Amniotic stem cell (primary cell): ENCODE measurements at regions not wholly inside any gene's neighbourhood (a gene's known extent, or its start where the extent isn't known, plus 50 kb on each side); places are given as distances from the start of the nearest gene placed in this dataset.

ENCODE experiments used
- DNase-seq: peaks from one replicate; lab custom pipeline; 2025; lab: John Stamatoyannopoulos, UW

DNA sequence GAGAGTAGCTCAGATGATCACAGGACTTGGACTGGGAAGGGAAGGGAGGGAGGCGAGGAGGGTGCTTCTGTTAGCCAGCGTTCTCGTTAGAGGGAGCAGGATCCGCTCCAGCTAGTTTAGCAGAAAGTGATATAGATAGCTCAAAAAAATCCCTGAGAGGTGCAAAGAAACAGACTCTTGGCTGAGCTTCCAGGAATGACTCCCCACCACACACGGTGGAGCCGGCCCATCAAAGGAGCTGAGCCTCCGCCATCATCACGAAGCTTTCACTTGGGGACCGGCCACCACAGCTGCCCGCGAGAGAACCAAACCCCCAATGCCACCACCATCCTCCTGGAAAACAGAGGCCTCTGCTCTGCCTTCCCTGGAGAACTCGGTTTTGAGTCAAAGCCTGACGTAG, 124.6 kb upstream of the BCL2L14 start:
- no peak for DNase-seq

DNA sequence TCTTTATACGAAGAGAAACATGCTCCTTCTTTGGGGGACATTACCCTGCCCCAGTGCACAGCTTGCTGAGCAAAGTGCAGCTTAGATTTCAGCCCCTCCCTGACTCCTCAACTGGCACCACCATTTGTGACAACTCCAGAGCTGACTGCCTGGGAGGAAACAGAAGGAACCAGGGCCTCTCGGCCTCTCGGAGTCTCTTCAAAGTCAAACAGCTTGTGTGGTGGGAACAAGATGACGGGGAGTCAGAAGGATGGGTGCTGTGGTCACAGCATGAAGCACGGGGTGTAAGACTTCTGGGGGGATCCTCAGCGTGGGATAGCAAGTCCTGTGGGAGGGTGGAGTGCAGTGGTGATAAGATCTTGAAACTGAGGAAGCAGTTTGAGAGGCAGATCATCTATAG, 123.5 kb upstream of the BCL2L14 start:
- no peak for DNase-seq

DNA sequence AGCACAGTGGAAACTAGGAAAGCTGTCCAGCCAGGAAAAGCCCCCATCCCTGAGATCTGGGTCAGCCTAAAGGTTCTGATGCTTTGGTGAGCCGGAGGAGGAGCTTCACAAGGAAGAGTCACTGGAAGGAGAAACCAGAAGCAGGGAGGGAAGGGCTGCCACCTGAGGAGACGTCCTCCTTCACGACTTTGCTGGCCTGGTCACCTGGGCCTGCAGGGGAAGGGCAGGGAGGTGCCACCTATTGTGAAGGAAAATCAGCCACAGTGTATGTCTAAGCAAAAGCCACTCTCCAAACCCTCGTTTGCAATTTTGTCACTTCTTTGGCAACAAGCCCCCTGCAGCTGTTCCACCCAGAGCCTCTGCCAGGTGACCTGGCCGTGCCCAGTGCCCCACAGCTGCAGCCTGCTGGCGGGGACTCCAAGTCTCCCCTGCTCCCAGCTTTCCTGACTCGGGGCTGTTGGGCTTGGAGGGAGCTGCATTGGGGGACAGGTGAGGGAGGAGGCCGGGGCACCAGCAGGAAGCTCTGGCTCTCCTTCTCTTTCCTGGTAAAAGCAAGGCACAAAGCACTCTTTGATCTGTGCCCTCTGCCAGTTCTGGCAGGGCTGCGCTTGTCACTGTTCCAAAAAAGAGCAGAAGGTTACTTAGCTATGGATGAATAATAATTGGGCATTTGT, 120.9 kb upstream of the BCL2L14 start:
- no peak for DNase-seq

DNA sequence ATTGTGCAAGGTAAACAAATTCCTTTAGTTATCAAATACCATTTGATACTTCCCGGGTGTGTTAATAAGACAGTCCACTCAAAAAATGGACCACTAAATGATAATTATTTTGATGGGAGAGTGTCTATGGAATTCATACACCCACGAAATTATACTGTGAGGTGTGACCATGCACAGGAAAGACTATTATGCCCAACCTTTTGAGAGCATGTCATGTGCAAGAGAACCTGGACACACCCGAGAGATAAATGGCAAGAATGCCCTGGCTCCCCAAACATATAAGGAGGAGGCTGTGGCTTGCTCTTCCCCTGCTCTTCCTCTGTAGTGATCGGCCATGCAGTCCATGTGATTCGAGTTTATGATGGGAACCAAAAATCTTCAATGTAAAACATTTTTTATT, 119.5 kb upstream of the BCL2L14 start:
- DNase-seq: no peak

DNA sequence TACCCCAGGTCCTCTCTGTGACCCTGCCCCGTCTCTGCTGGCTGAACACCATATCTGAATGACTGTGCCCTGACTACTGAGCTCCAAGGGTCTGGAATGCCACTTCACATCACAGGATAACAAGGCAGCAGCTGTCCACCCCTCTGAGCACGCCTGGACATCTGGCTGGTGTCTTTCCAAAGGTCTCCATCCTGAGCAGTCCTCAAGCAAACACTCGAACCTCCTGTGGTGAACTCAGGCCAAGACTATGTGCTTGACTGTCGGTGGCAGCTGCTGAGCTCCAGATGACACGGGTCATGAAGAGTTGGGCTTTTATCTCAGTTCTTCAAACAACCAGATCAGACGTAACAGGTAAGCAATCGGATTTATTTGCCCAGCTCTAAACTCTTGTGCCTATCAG, 117.2 kb upstream of the BCL2L14 start:
- DNase-seq: no peak

DNA sequence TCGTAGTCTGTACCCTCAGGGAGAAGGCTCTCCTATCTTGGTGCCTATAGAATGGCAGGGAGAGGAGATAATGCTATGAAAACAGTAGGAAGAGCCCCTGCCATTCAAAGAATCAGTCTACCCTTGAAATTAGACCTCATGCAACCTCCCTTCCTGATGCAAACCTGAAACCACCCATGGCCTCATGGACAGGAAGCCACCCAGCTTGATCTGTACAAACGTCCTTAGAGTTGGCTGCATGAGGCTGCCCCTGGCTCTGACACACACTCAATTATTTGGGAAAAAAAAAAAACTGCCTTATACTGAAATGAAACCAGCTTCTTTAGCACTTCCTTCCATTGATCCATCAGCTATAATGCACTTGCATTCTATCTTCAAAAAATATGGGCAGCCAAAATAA, 116.6 kb upstream of the BCL2L14 start:
- no peak for DNase-seq

DNA sequence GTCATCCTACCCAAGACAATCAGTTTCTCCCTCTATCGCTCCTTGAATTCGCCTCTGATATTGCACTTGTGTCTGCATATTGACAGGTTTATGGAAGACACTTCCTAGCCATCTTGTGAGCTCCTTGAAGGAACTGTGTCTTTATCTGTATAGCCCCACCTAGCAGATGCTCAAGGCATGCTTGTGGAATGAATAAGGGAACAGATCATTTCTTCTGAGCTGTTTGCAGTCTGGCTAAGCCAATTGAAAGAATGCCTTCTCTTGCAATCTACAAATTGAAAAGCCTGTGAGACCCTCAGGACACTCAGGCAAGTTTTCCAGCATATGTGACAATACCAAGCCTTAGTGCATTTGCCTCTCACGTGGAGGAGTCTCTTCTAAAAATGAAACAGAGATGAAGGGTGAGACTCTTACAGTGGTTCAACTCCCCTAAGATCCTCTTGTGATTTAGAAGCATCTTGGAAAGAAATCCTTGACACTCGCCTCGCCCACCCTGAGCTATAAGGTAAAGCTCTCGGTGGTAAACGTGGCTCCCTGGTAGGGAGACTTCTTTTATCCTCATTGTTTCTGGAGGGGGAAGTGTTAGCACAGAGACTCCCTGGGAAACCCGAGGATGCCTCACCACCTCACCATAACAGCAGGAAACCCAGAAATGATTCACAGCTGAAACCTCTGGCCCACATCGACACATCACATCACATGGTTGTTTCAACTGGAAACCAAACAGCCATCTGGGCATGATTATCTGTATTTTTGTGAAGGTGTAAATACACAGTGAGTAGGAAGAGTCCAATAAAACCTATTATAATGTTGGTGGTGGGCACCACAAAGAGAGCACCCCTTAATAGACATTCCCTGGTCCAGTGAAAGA, 112.3 kb upstream of the BCL2L14 start:
- peak; percentile 36 for DNase-seq

DNA sequence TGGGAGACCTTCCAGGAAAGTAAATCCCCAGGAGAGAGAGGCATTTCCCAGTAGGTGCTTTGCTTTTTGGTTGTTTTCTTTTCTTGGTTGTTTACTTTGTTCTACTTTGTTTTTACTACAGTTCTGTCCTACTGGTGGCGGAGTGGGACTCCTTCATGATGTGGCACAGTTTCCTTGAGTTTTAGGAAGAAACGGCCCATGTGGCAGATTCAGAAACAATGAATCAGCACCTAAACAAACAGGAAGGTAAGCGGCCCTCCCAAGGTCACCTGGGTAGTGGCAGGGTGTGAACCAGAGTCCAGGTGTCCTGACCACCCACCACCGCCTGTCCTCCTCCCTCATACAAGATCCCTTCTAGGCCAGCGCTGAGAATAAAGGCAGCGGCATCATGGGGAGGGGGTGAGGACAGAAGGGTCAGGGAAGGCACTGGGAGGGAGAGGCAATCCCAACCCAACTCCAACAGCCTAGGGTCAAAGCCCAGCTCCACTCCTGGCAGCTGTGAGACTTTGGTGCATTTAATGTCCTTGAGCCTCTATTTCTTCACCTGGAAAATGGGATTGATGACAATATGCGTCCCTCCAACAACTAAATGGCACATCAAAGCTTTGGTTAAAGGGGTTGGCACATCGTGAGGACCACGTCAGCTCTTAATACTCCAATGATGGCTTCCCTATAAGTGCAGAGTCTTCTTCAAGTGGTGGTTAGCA, 111.5 kb upstream of the BCL2L14 start:
- no peak for DNase-seq

DNA sequence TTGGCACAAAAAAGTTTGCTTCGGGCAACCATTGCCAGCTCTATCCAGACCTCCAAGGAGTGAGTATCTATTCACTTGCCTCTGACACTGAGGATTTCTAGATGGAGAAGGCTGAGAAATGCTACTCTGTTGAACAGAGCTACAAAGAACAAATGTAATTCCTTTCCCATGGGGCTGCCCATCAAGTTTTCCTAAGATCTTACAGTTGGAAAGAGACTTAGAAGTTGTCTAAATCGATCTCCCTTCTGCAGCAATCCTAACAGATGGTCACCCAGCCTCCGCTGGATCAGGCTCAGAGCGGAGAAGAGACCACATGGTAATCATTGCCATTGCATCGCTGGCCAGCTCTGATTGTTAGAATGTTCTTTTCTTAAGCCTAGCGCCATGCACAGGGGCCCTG, 110.1 kb upstream of the BCL2L14 start:
- DNase-seq: no peak

DNA sequence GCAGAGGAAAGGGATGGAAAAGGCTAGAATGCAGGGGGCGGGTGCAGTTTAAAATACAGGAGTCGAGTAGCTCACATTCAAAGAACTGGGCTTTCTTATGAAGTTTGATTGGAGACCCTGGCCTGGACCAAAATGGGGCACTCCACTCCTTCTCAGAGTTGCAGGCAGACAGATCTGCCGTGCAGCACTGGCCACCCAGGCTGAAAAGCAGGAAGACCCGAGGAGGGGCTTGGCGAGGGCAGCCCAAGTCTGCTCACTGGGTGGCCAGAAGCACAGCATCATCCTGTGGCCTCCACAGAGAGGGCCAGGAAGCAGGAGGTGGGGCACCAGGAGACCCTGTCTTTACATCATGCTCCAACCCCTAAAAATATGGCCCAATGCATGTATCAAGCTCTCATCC, 109.1 kb upstream of the BCL2L14 start:
- DNase-seq: no peak

DNA sequence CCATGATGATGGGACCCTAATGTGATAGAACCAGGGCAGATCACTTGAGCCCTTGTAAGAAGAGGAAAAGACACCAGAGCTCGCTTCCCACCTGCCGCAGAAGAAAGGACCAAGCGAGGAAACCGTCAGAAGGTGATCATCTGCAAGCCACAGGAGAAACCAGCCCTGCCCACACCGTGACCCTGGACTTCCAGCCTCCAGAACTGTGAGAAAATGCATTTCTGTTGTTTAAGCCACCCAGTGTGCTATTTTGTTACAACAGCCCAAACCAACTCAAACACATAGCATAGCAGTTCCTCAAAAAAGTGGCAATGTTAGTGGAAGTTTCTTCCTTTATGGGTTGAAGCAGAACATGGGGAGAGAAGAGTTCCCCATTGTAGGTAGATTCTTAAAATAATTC, 107.9 kb upstream of the BCL2L14 start:
- no peak for DNase-seq

DNA sequence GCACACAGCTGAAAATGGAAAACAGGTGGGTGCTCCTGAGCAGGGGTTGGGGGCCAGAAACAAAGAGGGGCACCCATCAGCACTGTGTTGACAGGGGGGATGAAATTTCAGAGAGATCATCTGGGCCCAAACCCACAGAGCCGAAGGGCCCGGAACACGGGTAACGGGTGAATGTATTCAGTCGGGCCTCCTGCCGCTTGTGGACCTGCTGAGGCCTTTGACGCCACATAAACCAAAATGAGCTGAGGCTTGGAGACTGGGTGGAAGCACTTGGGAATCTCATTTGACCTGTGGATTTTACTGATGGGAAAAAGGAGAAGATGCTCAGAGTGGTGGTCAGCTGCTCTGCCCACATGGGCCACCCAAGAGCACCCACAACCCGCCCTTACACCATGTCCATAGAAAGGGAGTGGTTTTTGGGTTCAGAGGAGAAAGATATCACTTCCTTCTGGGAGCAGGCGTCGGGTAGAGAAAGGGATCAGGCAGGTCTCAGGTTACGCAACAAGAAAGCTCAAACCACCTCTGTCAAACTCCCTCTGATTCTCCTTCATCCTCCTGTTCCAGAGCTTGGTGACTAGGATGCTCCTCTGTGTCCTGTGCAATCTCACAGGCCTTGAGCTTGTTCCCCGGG, 106.8 kb upstream of the BCL2L14 start:
- no peak for DNase-seq

DNA sequence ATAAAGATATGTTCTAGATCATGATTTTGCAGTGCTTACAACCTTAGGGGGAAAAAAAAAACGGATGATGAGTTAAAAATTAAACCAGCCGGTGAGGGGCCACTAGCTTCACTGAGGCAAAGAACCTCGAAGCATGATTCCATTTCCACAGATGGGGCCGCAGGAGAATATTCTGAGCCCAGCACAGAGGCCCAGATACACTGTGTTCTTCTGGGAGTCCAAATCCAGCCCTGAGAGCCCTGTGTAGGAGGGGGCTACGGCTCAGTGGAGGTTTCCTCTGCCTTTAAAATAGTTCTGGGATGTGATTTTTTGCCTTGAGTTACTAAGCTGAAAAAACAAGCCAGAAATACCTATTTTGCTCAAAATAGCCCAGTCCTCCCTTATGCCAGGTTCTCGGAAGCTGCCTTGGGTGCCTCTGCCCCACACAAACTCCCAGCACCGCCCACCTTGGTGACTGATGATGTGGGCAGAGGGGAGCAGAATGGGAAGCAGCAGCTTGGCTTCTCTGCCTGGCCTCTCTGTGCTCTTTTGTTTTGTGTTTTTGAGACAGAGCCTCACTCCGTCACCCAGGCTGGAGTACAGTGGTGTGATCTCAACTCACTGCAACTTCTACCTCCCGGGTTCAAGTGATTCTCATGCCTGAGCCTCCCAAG, 105.4 kb upstream of the BCL2L14 start:
- DNase-seq: no peak

DNA sequence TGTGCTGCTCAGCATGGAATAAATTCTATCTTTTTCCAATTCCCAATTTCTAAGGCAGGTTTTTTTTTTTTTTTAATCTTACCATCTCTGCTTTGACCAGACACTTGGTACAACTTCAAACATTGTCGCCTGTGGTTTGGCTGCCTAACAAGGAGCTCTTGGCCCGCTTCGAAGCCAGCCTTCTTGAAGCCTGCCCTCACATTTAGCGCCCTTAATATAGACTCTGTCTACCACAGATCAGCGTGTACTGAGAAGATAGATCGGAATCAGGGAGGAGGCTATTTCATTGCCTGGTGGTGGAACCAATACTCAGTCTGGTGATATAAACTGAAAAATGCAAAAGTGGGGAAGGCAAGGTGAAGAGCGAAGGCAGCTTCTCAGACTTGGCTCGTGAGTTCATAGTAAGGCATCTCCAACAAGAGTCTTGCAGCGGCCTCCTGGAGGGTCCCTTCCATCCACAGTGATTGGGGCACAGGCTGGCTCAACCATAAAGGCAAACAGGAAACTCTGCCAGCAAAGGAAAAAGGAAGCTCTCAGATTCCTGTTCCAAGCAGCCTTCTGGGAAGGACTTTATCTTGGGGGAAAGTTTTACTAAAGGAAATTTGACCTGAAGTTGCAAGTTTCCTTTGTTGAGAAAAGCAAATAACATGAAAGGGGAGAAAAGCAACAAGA, 103.2 kb upstream of the BCL2L14 start:
- no peak for DNase-seq

DNA sequence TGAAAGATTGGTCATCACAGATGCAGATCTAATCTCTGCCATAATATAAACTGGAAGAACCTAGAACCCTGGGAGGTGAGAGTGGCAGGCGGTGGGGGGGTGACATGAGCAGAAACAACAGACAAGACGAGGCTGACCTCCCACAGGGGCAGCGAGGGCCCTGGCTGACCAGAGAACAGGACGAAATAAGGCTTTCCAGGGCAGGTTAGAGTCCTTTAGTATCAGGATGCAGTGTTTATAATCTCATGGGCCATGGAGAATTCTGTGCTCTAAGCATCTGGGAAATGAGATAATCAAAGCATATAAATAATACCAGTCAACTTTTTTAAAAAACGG, 102.7 kb upstream of the BCL2L14 start:
- DNase-seq: no peak

DNA sequence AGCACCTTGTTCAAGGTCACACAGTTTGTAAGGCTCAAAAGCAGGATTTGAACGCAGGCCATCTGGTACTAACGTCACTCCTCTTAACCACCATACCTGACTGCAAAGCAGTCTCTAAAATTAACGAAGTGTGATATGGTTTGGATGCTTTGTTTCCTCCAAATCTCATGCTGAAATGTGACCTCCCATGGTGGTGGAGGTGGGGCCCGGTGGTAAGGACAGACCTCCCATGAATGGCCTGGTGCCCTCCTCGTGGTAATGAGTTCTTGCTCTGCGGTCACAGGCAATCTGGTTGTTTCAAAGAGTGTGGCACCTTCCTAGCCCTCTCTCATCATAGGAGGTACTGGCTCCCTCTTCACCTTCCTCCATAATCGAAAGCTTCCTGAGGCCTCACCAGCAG, 102.2 kb upstream of the BCL2L14 start:
- DNase-seq: no peak

DNA sequence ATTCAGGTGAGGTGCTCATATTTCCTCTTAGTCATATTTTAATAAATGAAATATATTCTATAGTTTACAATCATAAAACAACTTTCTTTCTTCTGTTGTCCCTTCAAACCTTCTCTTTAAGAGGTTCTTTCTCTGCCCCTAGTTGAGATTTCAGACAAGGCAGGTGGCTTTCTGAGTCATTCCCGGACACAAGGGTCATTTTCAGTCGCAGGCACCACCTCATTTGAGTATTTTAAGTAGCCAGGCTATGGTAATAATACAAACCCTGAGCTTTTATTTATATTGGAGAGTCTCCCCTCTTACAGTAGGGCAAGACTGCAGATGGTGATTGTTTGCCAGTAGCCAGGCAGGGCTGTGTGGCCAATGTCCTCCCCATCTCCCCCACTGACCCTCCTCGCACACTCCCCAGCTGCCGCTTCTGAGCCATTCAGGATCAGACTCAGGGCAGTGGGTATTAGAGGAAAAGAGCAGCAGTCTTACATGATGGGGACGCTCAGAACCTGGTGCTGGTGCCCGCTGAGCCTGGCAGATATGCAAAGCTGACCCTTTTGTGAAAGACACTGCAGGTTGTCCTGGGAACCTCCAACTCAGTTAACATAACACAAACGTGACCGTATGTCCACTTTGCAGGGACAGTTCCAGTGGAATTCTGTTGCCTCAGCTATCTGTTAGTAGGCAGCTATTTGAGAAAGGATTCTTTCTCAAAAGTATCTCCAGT, 101.1 kb upstream of the BCL2L14 start:
- DNase-seq: no peak

DNA sequence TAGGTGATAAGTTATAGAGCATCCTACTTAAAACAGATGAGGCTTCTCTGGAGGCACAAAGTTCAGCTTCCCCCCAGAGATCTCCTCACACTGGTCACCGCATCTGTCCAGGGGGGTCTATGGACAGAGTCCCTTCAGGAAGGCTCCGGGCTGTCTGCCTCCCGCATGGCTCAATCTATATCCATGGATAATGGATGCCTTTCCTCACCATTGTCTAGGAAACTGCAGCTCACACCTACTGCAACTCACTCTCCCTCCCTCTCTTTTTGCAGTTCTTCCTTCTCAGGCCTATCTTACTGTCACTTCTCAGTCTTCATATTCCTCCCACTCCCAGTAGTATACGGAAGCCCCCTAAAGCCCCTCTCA, 100.6 kb upstream of the BCL2L14 start:
- no peak for DNase-seq

DNA sequence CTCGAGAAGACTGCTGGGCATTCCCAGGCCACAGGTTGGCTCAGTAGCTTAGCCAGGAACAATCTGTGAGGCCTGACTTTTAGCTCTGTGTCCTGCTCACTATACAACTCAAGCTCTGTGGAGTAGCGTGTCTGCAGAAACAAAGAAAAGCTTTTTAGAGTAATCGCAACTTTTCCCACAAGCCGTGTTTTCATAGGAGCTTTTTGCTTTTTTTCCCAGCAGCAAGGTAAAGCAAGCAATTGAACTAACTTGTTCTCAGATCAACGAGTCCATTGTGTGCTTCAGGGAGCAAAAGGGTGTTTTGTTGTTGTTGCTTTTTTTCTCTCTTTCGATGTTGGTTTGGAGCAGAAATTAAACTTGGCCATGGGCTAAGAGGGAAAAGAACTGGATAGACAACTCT, 97.3 kb upstream of the BCL2L14 start:
- DNase-seq: no peak

DNA sequence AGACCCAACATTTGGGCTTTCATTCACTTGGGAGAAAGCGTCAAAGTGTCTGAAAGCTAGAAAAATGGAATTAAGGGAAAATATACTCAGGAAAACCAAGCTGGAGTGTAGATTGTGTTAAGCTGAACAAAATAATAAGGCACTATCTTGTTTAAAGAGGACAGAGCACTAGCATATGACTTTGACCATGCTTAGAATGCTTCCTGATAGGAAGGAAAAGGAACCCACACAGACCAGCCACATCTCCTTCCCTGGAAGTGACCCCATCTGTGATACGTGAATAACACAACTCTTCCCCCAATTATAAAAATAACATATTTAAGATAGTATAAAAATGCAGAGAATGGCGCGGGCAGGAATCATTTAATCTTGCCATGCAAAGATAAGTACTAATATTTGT, 94.7 kb upstream of the BCL2L14 start:
- no peak for DNase-seq

DNA sequence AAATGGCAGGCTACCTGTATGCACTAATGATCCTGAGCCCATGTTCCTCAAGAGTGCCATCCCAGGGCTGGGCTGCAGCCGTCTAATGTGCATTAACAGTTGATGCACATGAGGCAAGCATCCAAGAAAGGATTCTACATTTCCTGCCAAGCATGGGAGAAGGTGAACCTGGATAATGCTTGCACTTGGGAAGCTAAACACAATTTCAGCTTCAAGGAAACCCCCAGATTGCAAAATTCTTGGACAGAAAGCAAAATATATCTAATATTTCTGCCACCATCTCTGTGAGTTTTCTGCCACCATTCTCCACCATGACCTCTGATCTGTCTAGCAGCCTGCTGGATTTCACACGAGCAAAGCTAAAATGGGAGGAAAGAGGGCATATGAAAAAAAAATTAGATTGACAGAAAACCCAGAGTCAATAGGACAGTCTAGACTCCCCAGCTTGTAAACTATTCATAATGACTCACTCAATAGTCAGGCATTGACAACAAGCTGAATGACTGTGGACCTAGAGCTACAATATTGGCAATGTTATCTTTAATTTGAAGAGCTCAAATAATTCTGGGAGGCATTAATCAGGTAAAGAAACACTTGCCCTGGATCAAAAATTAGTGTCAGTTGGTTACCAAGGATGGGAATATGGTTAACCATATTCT, 91.9 kb upstream of the BCL2L14 start:
- no peak for DNase-seq
